ENCODE measurements at regions not wholly inside any gene's neighbourhood (a gene's known extent, or its start where the extent isn't known, plus 50 kb on each side); places are given as distances from the start of the nearest gene placed in this dataset.
"Not testable (repeated sequence)": the region's sequence is repeated elsewhere in the genome, so short reads cannot be mapped to it uniquely, and the experiment has no call there.

- no peaks in the 10 kb centered on the region for H3K4me1 Mint-ChIP-seq
- DNase-seq (ENCODE audit: low spot score in 2 of 2) (no peak), ATAC-seq (replicated peaks; ENCODE audit: extremely low read depth, poor library complexity, severe bottlenecking) (no peak)
- no peaks in the 10 kb centered on the region for H3K36me3 Mint-ChIP-seq (ENCODE audit: insufficient read depth)
- no peak overlapping the region for H3K27ac Mint-ChIP-seq (ENCODE audit: low read depth)
- peaks cover 23% of the 10 kb centered on the region for H3K9me3 Mint-ChIP-seq
- no peak overlapping the region for H3K4me3 Mint-ChIP-seq
- no peaks in the 10 kb centered on the region for H3K27me3 Mint-ChIP-seq
Observed at GRCh38 chr2:4188561-4188960, 485.2 kb downstream of the DCDC2C start.

- DNase-seq (ENCODE audit: low spot score in 2 of 2) (no peak), ATAC-seq (replicated peaks; ENCODE audit: extremely low read depth, poor library complexity, severe bottlenecking) (no peak)
- Mint-ChIP-seq H3K4me3 (no peak overlapping the region), H3K36me3 (ENCODE audit: insufficient read depth) (no peaks in the 10 kb centered on the region), H3K27me3 (no peaks in the 10 kb centered on the region), H3K9me3 (peaks cover 23% of the 10 kb centered on the region), H3K4me1 (no peaks in the 10 kb centered on the region), H3K27ac (ENCODE audit: low read depth) (no peak overlapping the region)
Observed at GRCh38 chr2:4190548-4190947, 487.2 kb downstream of the DCDC2C start.

- ATAC-seq (replicated peaks; ENCODE audit: extremely low read depth, poor library complexity, severe bottlenecking) (no peak), DNase-seq (ENCODE audit: low spot score in 2 of 2) (no peak)
- Mint-ChIP-seq H3K4me1 (no peaks in the 10 kb centered on the region), H3K27ac (ENCODE audit: low read depth) (no peak overlapping the region), H3K4me3 (no peak overlapping the region), H3K9me3 (peaks cover 27% of the 10 kb centered on the region), H3K27me3 (no peaks in the 10 kb centered on the region), H3K36me3 (ENCODE audit: insufficient read depth) (no peaks in the 10 kb centered on the region)
Observed at GRCh38 chr2:4192119-4192518, 488.7 kb downstream of the DCDC2C start.

- Mint-ChIP-seq H3K9me3 (peaks cover 17% of the 10 kb centered on the region), H3K27ac (ENCODE audit: low read depth) (no peak overlapping the region), H3K27me3 (no peaks in the 10 kb centered on the region), H3K4me1 (no peaks in the 10 kb centered on the region), H3K4me3 (no peak overlapping the region), H3K36me3 (ENCODE audit: insufficient read depth) (no peaks in the 10 kb centered on the region)
- DNase-seq (ENCODE audit: low spot score in 2 of 2) = no peak
- ATAC-seq (replicated peaks; ENCODE audit: extremely low read depth, poor library complexity, severe bottlenecking) = no peak
Observed at GRCh38 chr2:4214444-4215205, 511.2 kb downstream of the DCDC2C start.

- Mint-ChIP-seq H3K36me3 (ENCODE audit: insufficient read depth) (no peaks in the 10 kb centered on the region), H3K27ac (ENCODE audit: low read depth) (no peak overlapping the region), H3K9me3 (peaks cover 10% of the 10 kb centered on the region), H3K27me3 (no peaks in the 10 kb centered on the region), H3K4me3 (no peak overlapping the region), H3K4me1 (no peaks in the 10 kb centered on the region)
- no peak for DNase-seq (ENCODE audit: low spot score in 2 of 2)
- ATAC-seq (replicated peaks; ENCODE audit: extremely low read depth, poor library complexity, severe bottlenecking) = no peak
Observed at GRCh38 chr2:4217737-4218136, 514.4 kb downstream of the DCDC2C start.

- Mint-ChIP-seq H3K36me3 (ENCODE audit: insufficient read depth) (no peaks in the 10 kb centered on the region), H3K4me1 (no peaks in the 10 kb centered on the region), H3K4me3 (no peak overlapping the region), H3K27me3 (no peaks in the 10 kb centered on the region), H3K9me3 (peaks cover 19% of the 10 kb centered on the region), H3K27ac (ENCODE audit: low read depth) (no peak overlapping the region)
- ATAC-seq (replicated peaks; ENCODE audit: extremely low read depth, poor library complexity, severe bottlenecking) (no peak), DNase-seq (ENCODE audit: low spot score in 2 of 2) (no peak)
Observed at GRCh38 chr2:4219101-4219500, 515.7 kb downstream of the DCDC2C start.

GRCh38 chr2:4219571-4219970 is 516.2 kb downstream of the DCDC2C start:
- H3K27ac Mint-ChIP-seq (ENCODE audit: low read depth) = no peak overlapping the region
- no peaks in the 10 kb centered on the region for H3K4me1 Mint-ChIP-seq
- H3K36me3 Mint-ChIP-seq (ENCODE audit: insufficient read depth) = no peaks in the 10 kb centered on the region
- peaks cover 23% of the 10 kb centered on the region for H3K9me3 Mint-ChIP-seq
- DNase-seq (ENCODE audit: low spot score in 2 of 2) = no peak
- H3K4me3 Mint-ChIP-seq = no peak overlapping the region
- H3K27me3 Mint-ChIP-seq = no peaks in the 10 kb centered on the region
- no peak for ATAC-seq (replicated peaks; ENCODE audit: extremely low read depth, poor library complexity, severe bottlenecking)

- Mint-ChIP-seq H3K9me3 (peaks cover 23% of the 10 kb centered on the region), H3K36me3 (ENCODE audit: insufficient read depth) (no peaks in the 10 kb centered on the region), H3K27me3 (no peaks in the 10 kb centered on the region), H3K27ac (ENCODE audit: low read depth) (no peak overlapping the region), H3K4me3 (no peak overlapping the region), H3K4me1 (no peaks in the 10 kb centered on the region)
- ATAC-seq (replicated peaks; ENCODE audit: extremely low read depth, poor library complexity, severe bottlenecking) (no peak), DNase-seq (ENCODE audit: low spot score in 2 of 2) (no peak)
Observed at GRCh38 chr2:4221434-4221833, 518.1 kb downstream of the DCDC2C start.

GRCh38 chr2:4221845-4222244 is 518.5 kb downstream of the DCDC2C start:
- H3K9me3 Mint-ChIP-seq = peaks cover 23% of the 10 kb centered on the region
- H3K27me3 Mint-ChIP-seq = no peaks in the 10 kb centered on the region
- H3K36me3 Mint-ChIP-seq (ENCODE audit: insufficient read depth) = no peaks in the 10 kb centered on the region
- H3K4me1 Mint-ChIP-seq = no peaks in the 10 kb centered on the region
- DNase-seq (ENCODE audit: low spot score in 2 of 2) (no peak), ATAC-seq (replicated peaks; ENCODE audit: extremely low read depth, poor library complexity, severe bottlenecking) (no peak)
- no peak overlapping the region for H3K4me3 Mint-ChIP-seq
- H3K27ac Mint-ChIP-seq (ENCODE audit: low read depth) = no peak overlapping the region

- H3K4me1 Mint-ChIP-seq; H3K4me3 Mint-ChIP-seq; H3K27me3 Mint-ChIP-seq; DNase-seq (ENCODE audit: low spot score in 2 of 2); H3K36me3 Mint-ChIP-seq (ENCODE audit: insufficient read depth); H3K27ac Mint-ChIP-seq (ENCODE audit: low read depth); ATAC-seq (replicated peaks; ENCODE audit: extremely low read depth, poor library complexity, severe bottlenecking): not testable (repeated sequence)
- H3K9me3 Mint-ChIP-seq = peaks cover 20% of the 10 kb centered on the region
Observed at GRCh38 chr2:4244422-4244821, 541.0 kb downstream of the DCDC2C start.

- Mint-ChIP-seq H3K27me3 (no peaks in the 10 kb centered on the region), H3K36me3 (ENCODE audit: insufficient read depth) (peaks cover 2% of the 10 kb centered on the region), H3K4me3 (no peak overlapping the region), H3K4me1 (no peaks in the 10 kb centered on the region), H3K27ac (ENCODE audit: low read depth) (no peak overlapping the region), H3K9me3 (peaks cover 26% of the 10 kb centered on the region)
- ATAC-seq (replicated peaks; ENCODE audit: extremely low read depth, poor library complexity, severe bottlenecking) = no peak
- no peak for DNase-seq (ENCODE audit: low spot score in 2 of 2)
Observed at GRCh38 chr2:4246364-4247131, 543.2 kb downstream of the DCDC2C start.

GRCh38 chr2:4247791-4248190 is 544.4 kb downstream of the DCDC2C start:
- DNase-seq (ENCODE audit: low spot score in 2 of 2) = no peak
- Mint-ChIP-seq H3K4me1 (no peaks in the 10 kb centered on the region), H3K27ac (ENCODE audit: low read depth) (no peak overlapping the region), H3K36me3 (ENCODE audit: insufficient read depth) (peaks cover 2% of the 10 kb centered on the region), H3K4me3 (no peak overlapping the region), H3K27me3 (no peaks in the 10 kb centered on the region), H3K9me3 (peaks cover 27% of the 10 kb centered on the region)
- ATAC-seq (replicated peaks; ENCODE audit: extremely low read depth, poor library complexity, severe bottlenecking) = no peak

- Mint-ChIP-seq H3K4me3 (no peak overlapping the region), H3K27ac (ENCODE audit: low read depth) (no peak overlapping the region), H3K27me3 (no peaks in the 10 kb centered on the region), H3K4me1 (no peaks in the 10 kb centered on the region), H3K9me3 (peaks cover 15% of the 10 kb centered on the region), H3K36me3 (ENCODE audit: insufficient read depth) (no peaks in the 10 kb centered on the region)
- DNase-seq (ENCODE audit: low spot score in 2 of 2) (no peak), ATAC-seq (replicated peaks; ENCODE audit: extremely low read depth, poor library complexity, severe bottlenecking) (no peak)
Observed at GRCh38 chr2:4255491-4255890, 552.1 kb downstream of the DCDC2C start.
